Suprapubic skin (tissue), 4 donors: ENCODE measurements at regions not wholly inside any gene's neighbourhood (a gene's known extent, or its start where the extent isn't known, plus 50 kb on each side); places are given as distances from the start of the nearest gene placed in this dataset.

Source experiments
- DNase-seq, 2 donors: peaks; one replicate each; pipeline ENCODE4 v3.0.0-alpha.2; 2019; ENCODE audit warnings: low spot score in 2 of 2
- H3K27ac ChIP-seq: fragments of 200-600 bp; sonication (generic); one replicate; pipeline ENCODE4 v1.5.1; 2019
- H3K27me3 ChIP-seq: fragments of 200-600 bp; sonication (generic); one replicate; pipeline ENCODE4 v1.5.1; 2019
- H3K36me3 ChIP-seq: fragments of 200-600 bp; sonication (generic); one replicate; pipeline ENCODE4 v1.5.1; 2019
- H3K4me1 ChIP-seq: fragments of 200-600 bp; sonication (generic); one replicate; pipeline ENCODE4 v1.5.1; 2019
- H3K4me3 ChIP-seq: fragments of 200-600 bp; sonication (generic); one replicate; pipeline ENCODE4 v1.5.1; 2019; ENCODE audit warnings: mild to moderate bottlenecking
- H3K9me3 ChIP-seq: fragments of 200-600 bp; sonication (generic); one replicate; pipeline ENCODE4 v1.5.1; 2019
- EP300 ChIP-seq: sonication (generic); formaldehyde crosslinking; IDR thresholded peaks from one replicate; pipeline ENCODE4 v1.6.1; 2017; ENCODE audit warnings: antibody characterized with exemption
- POLR2A ChIP-seq, 2 donors: fragments of 450-650 bp; IDR thresholded peaks; one replicate each; pipeline ENCODE4 v1.6.1; 2017; ENCODE audit warnings: antibody characterized with exemption in 2 of 2, mild to moderate bottlenecking in 2 of 2, moderate library complexity in 2 of 2
- POLR2AphosphoS5 ChIP-seq, 3 donors: sonication (generic); formaldehyde crosslinking; IDR thresholded peaks; one replicate each; pipeline ENCODE4 v1.6.1; 2017; ENCODE audit warnings: antibody characterized with exemption in 3 of 3
- WGBS: methylation state at CpG from one replicate; pipeline ENCODE4 v1.1.5; 2018; 5-methylcytosine and 5-hydroxymethylcytosine counted together
- TF ChIP-seq, protein P1 (sequence below), 2 donors: fragments of 200-600 bp in 1 of 2; fragments of 450-650 bp in 1 of 2; sonication (generic) in 1 of 2; IDR thresholded peaks; one replicate each; pipeline ENCODE4 v1.5.1; 2016 to 2019; ENCODE audit warnings: antibody characterized with exemption in 2 of 2, mild to moderate bottlenecking in 1 of 2, moderate library complexity in 1 of 2

DNA sequence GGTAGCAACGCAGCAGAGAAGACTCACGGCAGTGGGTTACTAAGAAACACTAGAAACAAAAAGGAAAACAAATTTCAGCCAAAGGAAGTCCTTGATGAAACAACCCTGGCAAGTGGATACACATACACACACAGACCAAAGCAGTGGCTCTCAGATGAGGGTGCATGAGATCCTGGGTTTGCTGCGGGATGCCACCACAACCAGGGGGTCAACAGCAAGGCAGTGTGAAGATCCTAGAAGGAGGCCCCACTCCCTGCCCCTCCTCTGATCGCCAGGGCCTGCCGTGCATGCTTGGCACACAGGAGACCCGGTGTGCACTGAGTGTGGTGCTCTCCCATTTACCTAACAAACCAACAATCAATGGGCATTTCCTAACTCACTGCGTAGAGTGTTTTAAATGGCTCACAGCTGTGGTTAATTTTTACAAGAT, 252.3 kb upstream of the KLF14 start:
- Histone ChIP-seq H3K27me3 (no peaks in the 10 kb centered on the region), H3K27ac (peak overlapping the region; percentile 63), H3K36me3 (peaks cover 10% of the 10 kb centered on the region), H3K4me3 (no peak overlapping the region), H3K9me3 (no peaks in the 10 kb centered on the region), H3K4me1 (peaks cover 83% of the 10 kb centered on the region)
- TF ChIP-seq POLR2A (IDR thresholded peaks at IDR 0.05) (no peak), POLR2AphosphoS5 (IDR thresholded peaks at IDR 0.05) (no peak), EP300 (no peak)
- TF ChIP-seq, protein P1, sequence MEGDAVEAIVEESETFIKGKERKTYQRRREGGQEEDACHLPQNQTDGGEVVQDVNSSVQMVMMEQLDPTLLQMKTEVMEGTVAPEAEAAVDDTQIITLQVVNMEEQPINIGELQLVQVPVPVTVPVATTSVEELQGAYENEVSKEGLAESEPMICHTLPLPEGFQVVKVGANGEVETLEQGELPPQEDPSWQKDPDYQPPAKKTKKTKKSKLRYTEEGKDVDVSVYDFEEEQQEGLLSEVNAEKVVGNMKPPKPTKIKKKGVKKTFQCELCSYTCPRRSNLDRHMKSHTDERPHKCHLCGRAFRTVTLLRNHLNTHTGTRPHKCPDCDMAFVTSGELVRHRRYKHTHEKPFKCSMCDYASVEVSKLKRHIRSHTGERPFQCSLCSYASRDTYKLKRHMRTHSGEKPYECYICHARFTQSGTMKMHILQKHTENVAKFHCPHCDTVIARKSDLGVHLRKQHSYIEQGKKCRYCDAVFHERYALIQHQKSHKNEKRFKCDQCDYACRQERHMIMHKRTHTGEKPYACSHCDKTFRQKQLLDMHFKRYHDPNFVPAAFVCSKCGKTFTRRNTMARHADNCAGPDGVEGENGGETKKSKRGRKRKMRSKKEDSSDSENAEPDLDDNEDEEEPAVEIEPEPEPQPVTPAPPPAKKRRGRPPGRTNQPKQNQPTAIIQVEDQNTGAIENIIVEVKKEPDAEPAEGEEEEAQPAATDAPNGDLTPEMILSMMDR (IDR thresholded peaks at IDR 0.05) = no peak
- 29% methylated on average over 7 of the region's 7 CpGs for WGBS
- DNase-seq = no peak

DNA sequence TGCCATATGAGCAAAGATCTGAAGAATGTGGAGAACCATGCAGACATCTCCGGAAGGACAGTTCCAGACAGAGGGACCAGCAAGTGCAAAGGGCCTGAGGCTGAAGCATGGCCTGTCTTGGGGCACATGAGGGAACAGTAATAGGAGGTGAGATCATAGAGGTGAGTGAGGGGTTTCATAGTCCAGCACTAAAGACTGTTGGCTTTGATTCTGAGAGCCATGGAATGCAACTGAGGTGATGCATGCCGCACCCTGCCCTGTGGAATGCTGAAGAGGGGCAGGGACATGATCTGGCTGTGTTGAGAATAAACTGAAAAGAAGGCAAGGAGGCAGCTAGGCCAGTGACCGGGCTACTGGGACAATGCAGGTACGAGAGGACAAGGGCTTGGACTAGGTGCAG, 253.1 kb upstream of the KLF14 start:
- H3K27me3 ChIP-seq = no peaks in the 10 kb centered on the region
- no peak overlapping the region for H3K4me3 ChIP-seq
- 57% methylated on average over 4 of the region's 4 CpGs for WGBS
- TF ChIP-seq EP300 (no peak), POLR2A (IDR thresholded peaks at IDR 0.05) (no peak), POLR2AphosphoS5 (IDR thresholded peaks at IDR 0.05) (no peak)
- TF ChIP-seq, protein P1 (IDR thresholded peaks at IDR 0.05) = no peak
- peaks cover 10% of the 10 kb centered on the region for H3K36me3 ChIP-seq
- DNase-seq = no peak
- H3K4me1 ChIP-seq = peaks cover 88% of the 10 kb centered on the region
- H3K9me3 ChIP-seq = no peaks in the 10 kb centered on the region
- peak overlapping the region; percentile 63 for H3K27ac ChIP-seq

DNA sequence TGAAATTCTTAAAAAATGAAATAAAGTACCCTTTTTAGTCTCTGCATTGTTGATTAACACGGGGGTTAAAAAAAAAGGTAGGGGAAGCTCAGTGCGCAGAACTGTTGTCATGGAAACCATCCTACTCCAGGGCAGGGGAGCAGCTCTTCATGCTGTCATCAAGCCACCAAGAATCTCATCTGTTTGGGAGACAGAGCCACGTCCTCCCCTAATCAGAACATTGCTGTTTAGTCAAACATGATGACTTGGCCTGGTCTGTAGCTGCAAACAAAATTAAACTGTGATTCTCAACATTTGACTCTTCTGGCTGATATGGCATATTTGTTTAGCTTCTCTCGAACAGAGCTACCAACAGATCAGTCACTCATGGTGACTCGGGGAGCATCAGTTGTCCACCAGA, 254.4 kb upstream of the KLF14 start:
- DNase-seq = no peak
- TF ChIP-seq, protein P1 (IDR thresholded peaks at IDR 0.05) = no peak
- peaks cover 86% of the 10 kb centered on the region for H3K4me1 ChIP-seq
- no peaks in the 10 kb centered on the region for H3K9me3 ChIP-seq
- 58% methylated on average over 5 of the region's 5 CpGs for WGBS
- H3K27me3 ChIP-seq = no peaks in the 10 kb centered on the region
- no peak overlapping the region for H3K4me3 ChIP-seq
- peak overlapping the region; percentile 61 for H3K27ac ChIP-seq
- peaks cover 4% of the 10 kb centered on the region for H3K36me3 ChIP-seq

DNA sequence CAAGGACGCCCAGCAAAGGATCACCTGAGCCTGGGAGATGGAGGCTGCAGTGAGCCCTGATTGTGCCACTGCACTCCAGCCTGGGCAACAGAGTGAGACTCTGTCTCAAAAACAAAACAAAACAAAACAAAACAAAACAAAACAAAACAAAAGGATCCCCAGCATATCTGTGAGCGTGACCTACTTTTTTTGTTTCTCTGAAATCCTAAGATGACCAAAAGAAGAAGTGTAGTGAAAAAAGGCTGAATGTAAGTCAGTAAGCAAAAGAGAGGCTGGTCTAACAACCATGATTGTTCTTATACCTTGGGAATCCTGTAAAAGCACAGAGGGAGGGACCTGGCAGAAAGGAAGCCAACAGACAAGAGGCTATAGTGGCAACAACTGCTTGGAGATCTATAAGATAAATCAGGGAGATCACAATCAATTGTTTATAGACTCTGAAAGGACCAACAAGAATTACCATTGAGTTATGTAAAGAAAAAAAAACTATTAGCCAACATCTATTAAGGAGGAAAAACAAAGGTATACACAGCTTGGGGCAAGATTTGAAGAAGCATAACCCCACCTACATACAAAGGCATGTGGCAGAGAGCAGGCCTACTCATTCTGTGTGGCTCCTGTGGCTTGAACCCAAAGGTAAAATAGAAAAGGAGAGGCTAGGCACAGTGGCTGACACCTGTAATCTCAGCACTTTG, 255.2 kb upstream of the KLF14 start:
- TF ChIP-seq, protein P1 (IDR thresholded peaks at IDR 0.05) = no peak
- TF ChIP-seq EP300 (no peak), POLR2A (IDR thresholded peaks at IDR 0.05) (no peak), POLR2AphosphoS5 (IDR thresholded peaks at IDR 0.05) (no peak)
- DNase-seq = no peak
- H3K36me3 ChIP-seq = no peaks in the 10 kb centered on the region
- H3K9me3 ChIP-seq = no peaks in the 10 kb centered on the region
- WGBS = 61% methylated on average over 2 of the region's 2 CpGs
- no peaks in the 10 kb centered on the region for H3K27me3 ChIP-seq
- peak overlapping the region; percentile 61 for H3K27ac ChIP-seq
- H3K4me3 ChIP-seq = no peak overlapping the region
- peaks cover 91% of the 10 kb centered on the region for H3K4me1 ChIP-seq

DNA sequence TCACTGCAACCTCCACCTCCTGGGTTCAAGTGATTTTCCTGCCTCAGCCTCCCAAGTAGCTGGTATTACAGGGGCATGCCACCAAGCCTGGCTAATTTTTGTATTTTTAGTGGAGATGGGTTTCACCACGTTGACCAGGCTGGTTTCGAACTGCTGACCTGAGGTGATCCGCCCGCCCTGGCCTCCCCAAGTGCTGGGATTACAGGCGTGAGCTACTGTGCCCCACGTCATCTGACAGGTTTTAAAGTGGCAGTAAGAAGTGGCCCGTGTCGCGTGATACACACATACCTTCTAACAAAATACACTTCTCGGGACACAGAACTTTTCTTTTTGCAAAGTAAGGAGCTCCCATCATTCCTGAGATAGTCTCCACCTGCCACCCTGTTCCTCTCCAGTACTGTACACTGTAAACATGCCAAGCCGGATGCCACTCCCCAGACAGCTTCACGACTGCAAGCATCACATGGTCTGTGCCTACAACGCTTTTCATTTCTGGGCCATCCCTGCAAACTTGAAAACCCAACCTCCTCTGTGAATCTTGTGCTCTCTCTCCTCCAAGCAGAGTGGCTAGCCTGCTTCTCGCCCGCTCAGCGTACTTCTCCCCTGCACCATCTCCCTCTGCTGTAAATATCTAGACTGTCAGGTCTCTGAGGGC, 256.3 kb upstream of the KLF14 start:
- peak overlapping the region; percentile 61 for H3K27ac ChIP-seq
- H3K4me3 ChIP-seq = no peak overlapping the region
- H3K27me3 ChIP-seq = no peaks in the 10 kb centered on the region
- no peak for TF ChIP-seq EP300
- no peak for TF ChIP-seq POLR2AphosphoS5 (IDR thresholded peaks at IDR 0.05)
- no peak for TF ChIP-seq POLR2A (IDR thresholded peaks at IDR 0.05)
- TF ChIP-seq, protein P1 (IDR thresholded peaks at IDR 0.05) = no peak
- H3K4me1 ChIP-seq = peaks cover 92% of the 10 kb centered on the region
- H3K36me3 ChIP-seq = no peaks in the 10 kb centered on the region
- DNase-seq = no peak
- no peaks in the 10 kb centered on the region for H3K9me3 ChIP-seq
- WGBS = 55% methylated on average over 16 of the region's 16 CpGs
